22Rv1 (cell line): ENCODE measurements at regions not wholly inside any gene's neighbourhood (a gene's known extent, or its start where the extent isn't known, plus 50 kb on each side); places are given as distances from the start of the nearest gene placed in this dataset.

ENCODE experiments used
- ZFX ChIP-seq: fragments of 450-650 bp; IDR thresholded peaks from 2 replicates; pipeline ENCODE4 v1.6.1; 2017; ENCODE audit warnings: antibody characterized with exemption, borderline replicate concordance
- TF ChIP-seq, protein P1 (sequence below): fragments of 450-650 bp; IDR thresholded peaks from 2 replicates; pipeline ENCODE4 v1.5.1; 2017; ENCODE audit warnings: mild to moderate bottlenecking

DNA sequence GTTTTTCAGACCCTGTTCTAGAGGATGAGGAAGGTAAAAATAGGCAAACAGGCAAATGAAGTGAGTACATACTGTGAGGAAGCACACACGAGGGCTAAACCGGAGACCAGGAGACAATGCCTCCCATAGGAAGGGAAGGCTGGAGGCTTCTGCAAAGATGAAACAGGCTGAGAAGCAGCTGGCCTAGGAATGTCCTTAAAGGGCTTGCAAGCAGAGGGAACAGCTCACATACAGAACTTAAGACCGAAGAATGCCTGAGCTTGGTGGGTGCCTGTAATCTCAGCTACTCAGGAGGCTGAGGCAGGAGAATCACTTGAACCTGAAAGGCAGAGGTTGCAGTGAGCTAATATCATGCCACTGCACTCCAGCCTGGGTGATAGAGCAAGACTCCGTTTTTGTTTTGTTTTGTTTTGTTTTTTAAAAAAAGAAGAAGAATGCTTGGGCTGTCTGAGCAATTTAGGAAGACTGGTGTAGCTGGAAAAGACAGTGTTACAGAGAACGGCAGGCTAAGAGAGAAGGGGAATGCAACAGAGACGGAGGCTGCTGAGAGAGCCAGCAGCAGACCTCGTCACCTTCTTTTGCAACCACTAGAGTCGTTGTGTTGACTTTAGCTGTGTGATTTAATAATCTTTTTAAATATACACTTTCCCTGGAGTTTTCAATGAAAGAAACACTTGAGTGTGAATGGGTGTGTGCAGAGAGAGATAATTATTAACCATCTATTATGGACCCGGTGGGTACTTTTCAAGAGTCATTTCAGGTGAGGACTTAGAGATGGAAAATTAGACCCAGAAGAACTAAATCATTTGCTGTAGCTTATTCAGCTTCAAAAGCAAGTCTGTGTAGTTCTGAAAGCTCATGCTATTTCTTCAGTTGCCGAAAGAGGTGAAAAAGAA lies 232.8 kb downstream of the GALR1 start:
- TF ChIP-seq, protein P1, sequence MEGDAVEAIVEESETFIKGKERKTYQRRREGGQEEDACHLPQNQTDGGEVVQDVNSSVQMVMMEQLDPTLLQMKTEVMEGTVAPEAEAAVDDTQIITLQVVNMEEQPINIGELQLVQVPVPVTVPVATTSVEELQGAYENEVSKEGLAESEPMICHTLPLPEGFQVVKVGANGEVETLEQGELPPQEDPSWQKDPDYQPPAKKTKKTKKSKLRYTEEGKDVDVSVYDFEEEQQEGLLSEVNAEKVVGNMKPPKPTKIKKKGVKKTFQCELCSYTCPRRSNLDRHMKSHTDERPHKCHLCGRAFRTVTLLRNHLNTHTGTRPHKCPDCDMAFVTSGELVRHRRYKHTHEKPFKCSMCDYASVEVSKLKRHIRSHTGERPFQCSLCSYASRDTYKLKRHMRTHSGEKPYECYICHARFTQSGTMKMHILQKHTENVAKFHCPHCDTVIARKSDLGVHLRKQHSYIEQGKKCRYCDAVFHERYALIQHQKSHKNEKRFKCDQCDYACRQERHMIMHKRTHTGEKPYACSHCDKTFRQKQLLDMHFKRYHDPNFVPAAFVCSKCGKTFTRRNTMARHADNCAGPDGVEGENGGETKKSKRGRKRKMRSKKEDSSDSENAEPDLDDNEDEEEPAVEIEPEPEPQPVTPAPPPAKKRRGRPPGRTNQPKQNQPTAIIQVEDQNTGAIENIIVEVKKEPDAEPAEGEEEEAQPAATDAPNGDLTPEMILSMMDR, result no peak
- TF ChIP-seq ZFX, result no peak
